GM12878 (cell line): ENCODE measurements at regions not wholly inside any gene's neighbourhood (a gene's known extent, or its start where the extent isn't known, plus 50 kb on each side); places are given as distances from the start of the nearest gene placed in this dataset.

Source experiments
- ATAC-seq: fragments of 200-7000 bp; cut with Tn5 transposase; 3 replicates; pipeline ENCODE4 v1.9.1; 2020; ENCODE audit warnings: mild to moderate bottlenecking, moderate library complexity
- BruUV-seq: library from RNA; stranded (reverse); fragments of 400-500 nt; replicated peaks from 2 replicates; lab custom pipeline; 2021; lab: Mats Ljungman, UMichigan
- CTCF ChIA-PET: fragments of 300-600 bp; sonication (Branson Sonifier 250); formaldehyde crosslinking; extraction: SDS; loops from one replicate; lab custom pipeline; 2021; ENCODE audit warnings: inconsistent platforms; lab: Yijun Ruan, JAX
- POLR2A ChIA-PET: fragments of 350-600 bp; formaldehyde crosslinking; extraction: SDS; loops from one replicate; lab custom pipeline; 2021; ENCODE audit warnings: inconsistent platforms; lab: Charles Lee
- RAD21 ChIA-PET: fragments of 300-600 bp; sonication (Branson Sonifier 250); formaldehyde crosslinking; loops from one replicate; lab custom pipeline; 2023; ENCODE audit warnings: antibody characterized with exemption; ENCODE audit not compliant: unreplicated experiment; lab: Charles Lee
- SMC1A ChIA-PET: fragments of 300-600 bp; sonication (Branson Sonifier 250); formaldehyde crosslinking; loops from one replicate; lab custom pipeline; 2023; ENCODE audit not compliant: unreplicated experiment, uncharacterized antibody; lab: Charles Lee
- DNase-seq: peaks from one replicate; pipeline ENCODE4 v3.0.0-alpha.2; 2011; ENCODE audit warnings: low read depth, low spot score
- FAIRE-seq: peaks from 3 replicates; lab custom pipeline; 2011; peaks lifted over from hg19 to GRCh38; lab: Jason Lieb, UNC
- H2AFZ ChIP-seq: 2 replicates; pipeline ENCODE4 v1.6.0; 2011; ENCODE audit warnings: low read depth, low read length, control low read depth; ENCODE audit not compliant: control insufficient read depth
- H3K27ac ChIP-seq: 2 replicates; pipeline ENCODE4 v1.5.1; 2011; ENCODE audit warnings: control low read depth; ENCODE audit not compliant: control insufficient read depth, insufficient read depth
- H3K27me3 ChIP-seq, 2 experiments: replicated peaks in 1 of 2; 2 replicates each; pipeline versions ENCODE4 v1.6.0 to v1.6.1; 2011; ENCODE audit warnings: low read length in 1 of 2; ENCODE audit not compliant: control insufficient read depth in 2 of 2, insufficient read depth in 2 of 2
- H3K36me3 ChIP-seq, 2 experiments: 2 replicates each; pipeline ENCODE4 v1.5.1; 2011; ENCODE audit warnings: low read length in 1 of 2; ENCODE audit not compliant: control insufficient read depth in 2 of 2, insufficient read depth in 2 of 2
- H3K4me1 ChIP-seq: 2 replicates; pipeline ENCODE4 v1.6.1; 2011; ENCODE audit warnings: mild to moderate bottlenecking, low read length, moderate library complexity, mixed read lengths; ENCODE audit not compliant: control insufficient read depth, insufficient read depth
- H3K4me2 ChIP-seq: 2 replicates; pipeline ENCODE4 v1.6.0; 2011; ENCODE audit warnings: control low read depth; ENCODE audit not compliant: control insufficient read depth, insufficient read depth
- H3K4me3 ChIP-seq: fragments of 200-600 bp; sonication (generic); 2 replicates; pipeline ENCODE4 v1.5.1; 2016
- H3K79me2 ChIP-seq: 2 replicates; pipeline ENCODE4 v1.6.0; 2011; ENCODE audit warnings: low read length; ENCODE audit not compliant: control insufficient read depth, insufficient read depth
- H3K9ac ChIP-seq: 2 replicates; pipeline ENCODE4 v1.8.0; 2011; ENCODE audit warnings: low read length, control low read depth, mixed read lengths; ENCODE audit not compliant: control insufficient read depth, insufficient read depth
- H3K9me3 ChIP-seq: replicated peaks from 3 replicates; pipeline ENCODE4 v1.5.1; 2011; ENCODE audit warnings: mild to moderate bottlenecking, low read length; ENCODE audit not compliant: control insufficient read depth, insufficient read depth
- H4K20me1 ChIP-seq: 2 replicates; pipeline ENCODE4 v1.6.0; 2011; ENCODE audit not compliant: control insufficient read depth, insufficient read depth
- BCL3 ChIP-seq: IDR thresholded peaks from 2 replicates; pipeline ENCODE4 v1.6.1; 2011; ENCODE audit warnings: borderline replicate concordance, low read depth, mild to moderate bottlenecking, moderate library complexity, low read length; ENCODE audit not compliant: insufficient read depth, poor library complexity, severe bottlenecking
- FOS ChIP-seq: IDR thresholded peaks from 3 replicates; pipeline ENCODE4 v1.6.1; 2011; ENCODE audit warnings: borderline replicate concordance; ENCODE audit not compliant: insufficient read length; ENCODE audit errors: extremely low read depth
- KLF5 ChIP-seq: fragments of 450-650 bp; IDR thresholded peaks from 2 replicates; pipeline ENCODE4 v1.6.1; 2014; ENCODE audit warnings: mild to moderate bottlenecking; ENCODE audit not compliant: partially characterized antibody
- NBN ChIP-seq: fragments of 450-650 bp; IDR thresholded peaks from 2 replicates; pipeline ENCODE4 v1.6.1; 2016
- NKRF ChIP-seq: fragments of 450-650 bp; conservative IDR thresholded peaks from 2 replicates; pipeline ENCODE4 v1.6.1; 2017; ENCODE audit warnings: mild to moderate bottlenecking, moderate library complexity
- RB1 ChIP-seq: fragments of 450-650 bp; formaldehyde crosslinking; IDR thresholded peaks from 2 replicates; pipeline ENCODE4 v1.6.1; 2017; ENCODE audit warnings: mild to moderate bottlenecking, borderline replicate concordance
- RFX5 ChIP-seq: IDR thresholded peaks from 2 replicates; pipeline ENCODE4 v1.6.1; 2011; ENCODE audit warnings: low read depth, low read length, improper control_type of control experiment
- SKIL ChIP-seq: fragments of 450-650 bp; IDR thresholded peaks from 2 replicates; pipeline ENCODE4 v1.6.1; 2017; ENCODE audit warnings: mild to moderate bottlenecking, low read depth, inconsistent platforms; ENCODE audit not compliant: poor library complexity, severe bottlenecking
- SMC3 ChIP-seq: IDR thresholded peaks from 2 replicates; pipeline ENCODE4 v1.6.1; 2011; ENCODE audit warnings: low read length, improper control_type of control experiment, borderline replicate concordance
- TBL1XR1 ChIP-seq: IDR thresholded peaks from 2 replicates; pipeline ENCODE4 v1.6.1; 2012; ENCODE audit warnings: low read depth, low read length, improper control_type of control experiment
- TCF12 ChIP-seq: IDR thresholded peaks from 2 replicates; pipeline ENCODE4 v1.6.1; 2011; ENCODE audit warnings: low read depth, mild to moderate bottlenecking, low read length
- WRNIP1 ChIP-seq: IDR thresholded peaks from 2 replicates; pipeline ENCODE4 v1.6.1; 2011; ENCODE audit warnings: low read depth, low read length, improper control_type of control experiment, borderline replicate concordance
- ZZZ3 ChIP-seq: IDR thresholded peaks from 2 replicates; pipeline ENCODE4 v1.6.1; 2011; ENCODE audit warnings: low read depth; ENCODE audit not compliant: control insufficient read depth, insufficient read length
- WGBS: methylation state at CpG from one replicate; pipeline ENCODE4 v1.1.6; 2016; ENCODE audit warnings: low lambda C conversion rate; ENCODE audit not compliant: insufficient replicate concordance, insufficient coverage; ENCODE audit errors: missing lambda C conversion rate; 5-methylcytosine and 5-hydroxymethylcytosine counted together
- in situ Hi-C: fragments of 300-500 bp; cut with MboI; formaldehyde crosslinking; loops from 9 replicates; pipeline ENCODE4 v1.14.3; 2018; ENCODE audit warnings: mixed read lengths
- intact Hi-C: fragments of 100-400 bp; cut with micrococcal nuclease; formaldehyde crosslinking; loops from one replicate; pipeline ENCODE4 v1.14.2; 2022; ENCODE audit not compliant: unreplicated experiment

DNA sequence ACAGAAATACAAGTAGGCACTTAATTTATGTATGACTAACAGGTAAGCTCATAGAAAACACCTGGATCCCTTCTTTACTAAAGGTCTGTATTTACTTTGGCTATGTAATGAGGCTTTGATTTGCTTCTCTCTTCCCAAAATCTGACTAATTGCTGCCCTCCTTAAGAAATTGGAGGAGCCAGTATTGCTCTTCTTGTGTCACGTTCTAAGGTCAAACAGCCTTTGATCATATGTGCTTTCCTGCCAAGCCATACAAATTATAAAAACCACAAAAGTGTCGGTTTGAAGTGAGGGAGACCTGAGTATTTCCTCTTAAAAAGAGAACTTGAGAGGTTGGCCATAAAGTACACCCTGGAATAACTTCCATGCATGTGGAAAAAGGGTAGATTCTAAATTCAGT is 112.1 kb upstream of the MB21D2 start:
- no peaks in the 10 kb centered on the region for H3K27me3 ChIP-seq
- BruUV-seq, result no TSS peak
- SMC1A ChIA-PET, result interaction anchor here (1.1 kb wide), 1 partner anchor 11 kb away, joined by 3 read pairs; no protein-coding TSS in a partner anchor
- CTCF ChIA-PET, result no interaction called here
- POLR2A ChIA-PET, result no interaction called here
- in situ Hi-C loops, result no loop called here
- TF ChIP-seq KLF5 (no peak), TBL1XR1 (no peak), WRNIP1 (no peak), TCF12 (no peak), SMC3 (no peak), NBN (no peak), ZZZ3 (no peak), BCL3 (no peak), NKRF (no peak), FOS (no peak), SKIL (no peak), RFX5 (no peak), RB1 (no peak)
- intact Hi-C loops, result loop anchor here (10.0 kb wide), 1 partner anchor 555 kb away; no protein-coding TSS in a partner anchor
- no peak for ATAC-seq
- no peak overlapping the region for H2AFZ ChIP-seq
- no peak overlapping the region for H3K4me2 ChIP-seq
- WGBS, result 0% methylated on average over 2 of the region's 2 CpGs
- no peak overlapping the region for H3K27ac ChIP-seq
- no peaks in the 10 kb centered on the region for H3K9me3 ChIP-seq
- RAD21 ChIA-PET, result no interaction called here
- no peaks in the 10 kb centered on the region for H3K4me1 ChIP-seq
- no peak overlapping the region for H3K9ac ChIP-seq
- H3K79me2 ChIP-seq, result no peaks in the 10 kb centered on the region
- FAIRE-seq, result no peak
- H3K4me3 ChIP-seq, result no peak overlapping the region
- DNase-seq, result no peak
- no peaks in the 10 kb centered on the region for H3K36me3 ChIP-seq
- H4K20me1 ChIP-seq, result no peaks in the 10 kb centered on the region
